ENCODE measurements at regions not wholly inside any gene's neighbourhood (a gene's known extent, or its start where the extent isn't known, plus 50 kb on each side); places are given as distances from the start of the nearest gene placed in this dataset.

DNA sequence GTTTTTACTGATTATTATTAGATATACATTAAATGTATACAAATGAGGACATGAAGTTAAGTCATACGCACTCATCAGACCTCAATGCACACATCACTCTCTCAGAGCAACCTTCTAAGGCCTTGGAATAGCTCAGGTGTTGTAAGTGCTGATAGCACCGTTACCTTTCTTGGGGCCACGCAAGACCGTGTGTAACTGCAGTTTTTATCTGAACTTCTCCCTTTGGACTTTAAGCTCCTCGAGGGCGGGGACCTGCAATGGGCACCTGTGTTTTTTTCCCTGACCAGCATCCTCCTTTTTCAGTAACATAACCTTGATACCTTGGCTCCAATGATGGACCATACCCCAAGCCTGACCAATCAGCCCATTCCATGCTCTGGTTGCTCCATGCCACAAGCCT lies 136.5 kb upstream of the TMCC3 start:
- peaks cover 3% of the 10 kb centered on the region for H3K27me3 Mint-ChIP-seq
- H3K4me1 Mint-ChIP-seq (ENCODE audit: low read depth): no peaks in the 10 kb centered on the region
- DNase-seq (ENCODE audit: low spot score, unreplicated experiment): no peak
- H3K4me3 Mint-ChIP-seq (ENCODE audit: low read depth): no peak overlapping the region
- no peaks in the 10 kb centered on the region for H3K36me3 Mint-ChIP-seq (ENCODE audit: insufficient read depth)
- peaks cover 6% of the 10 kb centered on the region for H3K9me3 Mint-ChIP-seq (ENCODE audit: low read depth)
- H3K27ac Mint-ChIP-seq: no peak overlapping the region
- TF ChIP-seq, protein P1, sequence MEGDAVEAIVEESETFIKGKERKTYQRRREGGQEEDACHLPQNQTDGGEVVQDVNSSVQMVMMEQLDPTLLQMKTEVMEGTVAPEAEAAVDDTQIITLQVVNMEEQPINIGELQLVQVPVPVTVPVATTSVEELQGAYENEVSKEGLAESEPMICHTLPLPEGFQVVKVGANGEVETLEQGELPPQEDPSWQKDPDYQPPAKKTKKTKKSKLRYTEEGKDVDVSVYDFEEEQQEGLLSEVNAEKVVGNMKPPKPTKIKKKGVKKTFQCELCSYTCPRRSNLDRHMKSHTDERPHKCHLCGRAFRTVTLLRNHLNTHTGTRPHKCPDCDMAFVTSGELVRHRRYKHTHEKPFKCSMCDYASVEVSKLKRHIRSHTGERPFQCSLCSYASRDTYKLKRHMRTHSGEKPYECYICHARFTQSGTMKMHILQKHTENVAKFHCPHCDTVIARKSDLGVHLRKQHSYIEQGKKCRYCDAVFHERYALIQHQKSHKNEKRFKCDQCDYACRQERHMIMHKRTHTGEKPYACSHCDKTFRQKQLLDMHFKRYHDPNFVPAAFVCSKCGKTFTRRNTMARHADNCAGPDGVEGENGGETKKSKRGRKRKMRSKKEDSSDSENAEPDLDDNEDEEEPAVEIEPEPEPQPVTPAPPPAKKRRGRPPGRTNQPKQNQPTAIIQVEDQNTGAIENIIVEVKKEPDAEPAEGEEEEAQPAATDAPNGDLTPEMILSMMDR (IDR thresholded peaks at IDR 0.05; ENCODE audit: unreplicated experiment): no peak

DNA sequence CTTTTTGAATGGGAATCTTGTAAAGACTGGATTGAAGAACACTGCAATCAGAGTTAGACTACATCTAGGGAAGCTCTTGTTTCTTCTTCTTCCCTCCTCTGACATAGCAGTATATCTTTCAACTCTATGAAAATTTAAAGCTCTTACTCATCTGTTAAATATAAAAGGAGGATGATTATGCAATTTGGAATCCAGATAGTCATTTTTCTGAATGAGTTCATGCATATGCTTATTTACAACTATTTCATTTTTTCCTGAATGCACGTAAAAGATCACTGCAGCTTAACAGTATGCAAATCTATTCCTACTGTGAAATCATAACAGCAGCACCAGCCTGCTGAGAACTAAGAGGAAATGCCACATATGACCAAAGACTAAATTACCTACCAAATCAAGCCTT lies 133.5 kb upstream of the TMCC3 start:
- peaks cover 6% of the 10 kb centered on the region for H3K9me3 Mint-ChIP-seq (ENCODE audit: low read depth)
- no peaks in the 10 kb centered on the region for H3K4me1 Mint-ChIP-seq (ENCODE audit: low read depth)
- H3K36me3 Mint-ChIP-seq (ENCODE audit: insufficient read depth): no peaks in the 10 kb centered on the region
- TF ChIP-seq, protein P1 (IDR thresholded peaks at IDR 0.05; ENCODE audit: unreplicated experiment): no peak
- H3K27ac Mint-ChIP-seq: no peak overlapping the region
- DNase-seq (ENCODE audit: low spot score, unreplicated experiment): no peak
- no peaks in the 10 kb centered on the region for H3K27me3 Mint-ChIP-seq
- H3K4me3 Mint-ChIP-seq (ENCODE audit: low read depth): no peak overlapping the region

DNA sequence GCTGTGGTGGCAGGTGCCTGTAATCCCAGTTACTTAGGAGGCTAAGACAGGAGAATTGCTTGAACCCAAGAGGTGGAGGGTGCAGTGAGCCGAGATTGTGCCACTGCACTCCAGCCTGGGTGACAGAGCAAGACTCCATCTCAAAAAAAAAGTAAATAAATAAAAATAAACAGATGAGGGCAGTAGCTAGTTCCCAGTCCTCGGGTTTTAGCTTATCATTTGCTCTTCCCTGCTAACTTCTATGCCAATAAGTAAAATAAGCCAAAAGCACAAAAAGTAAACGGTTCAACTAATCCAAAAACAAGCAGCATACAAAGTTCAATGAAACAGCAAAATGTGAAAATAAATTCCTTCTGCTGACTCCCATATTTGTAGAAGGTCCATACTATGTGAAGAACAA lies 133.0 kb upstream of the TMCC3 start:
- DNase-seq (ENCODE audit: low spot score, unreplicated experiment): no peak
- no peak overlapping the region for H3K4me3 Mint-ChIP-seq (ENCODE audit: low read depth)
- H3K9me3 Mint-ChIP-seq (ENCODE audit: low read depth): peaks cover 6% of the 10 kb centered on the region
- no peaks in the 10 kb centered on the region for H3K36me3 Mint-ChIP-seq (ENCODE audit: insufficient read depth)
- no peaks in the 10 kb centered on the region for H3K4me1 Mint-ChIP-seq (ENCODE audit: low read depth)
- H3K27ac Mint-ChIP-seq: no peak overlapping the region
- H3K27me3 Mint-ChIP-seq: no peaks in the 10 kb centered on the region
- TF ChIP-seq, protein P1 (IDR thresholded peaks at IDR 0.05; ENCODE audit: unreplicated experiment): no peak

DNA sequence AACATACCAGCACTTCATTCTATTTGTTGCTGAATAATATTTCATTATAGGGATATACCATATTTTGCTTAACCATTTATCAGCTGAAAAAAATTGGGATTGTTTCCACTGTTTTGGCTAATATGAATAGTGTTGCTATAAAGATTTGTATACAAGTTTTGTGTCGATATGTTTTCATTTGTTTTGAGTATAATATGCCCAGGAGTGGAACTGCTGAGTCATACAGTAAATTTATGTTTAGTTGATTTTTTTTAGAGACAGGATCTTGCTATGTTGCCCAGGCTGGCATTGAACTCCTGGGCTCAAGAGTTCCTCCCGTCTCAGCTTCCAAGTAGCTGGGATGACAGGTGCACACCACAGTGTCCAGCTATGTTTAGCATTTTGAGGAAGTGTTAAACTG lies 131.5 kb upstream of the TMCC3 start:
- TF ChIP-seq, protein P1 (IDR thresholded peaks at IDR 0.05; ENCODE audit: unreplicated experiment): no peak
- H3K4me3 Mint-ChIP-seq (ENCODE audit: low read depth): no peak overlapping the region
- H3K4me1 Mint-ChIP-seq (ENCODE audit: low read depth): no peaks in the 10 kb centered on the region
- H3K36me3 Mint-ChIP-seq (ENCODE audit: insufficient read depth): no peaks in the 10 kb centered on the region
- no peak overlapping the region for H3K27ac Mint-ChIP-seq
- DNase-seq (ENCODE audit: low spot score, unreplicated experiment): no peak
- H3K27me3 Mint-ChIP-seq: no peaks in the 10 kb centered on the region
- H3K9me3 Mint-ChIP-seq (ENCODE audit: low read depth): peaks cover 6% of the 10 kb centered on the region

DNA sequence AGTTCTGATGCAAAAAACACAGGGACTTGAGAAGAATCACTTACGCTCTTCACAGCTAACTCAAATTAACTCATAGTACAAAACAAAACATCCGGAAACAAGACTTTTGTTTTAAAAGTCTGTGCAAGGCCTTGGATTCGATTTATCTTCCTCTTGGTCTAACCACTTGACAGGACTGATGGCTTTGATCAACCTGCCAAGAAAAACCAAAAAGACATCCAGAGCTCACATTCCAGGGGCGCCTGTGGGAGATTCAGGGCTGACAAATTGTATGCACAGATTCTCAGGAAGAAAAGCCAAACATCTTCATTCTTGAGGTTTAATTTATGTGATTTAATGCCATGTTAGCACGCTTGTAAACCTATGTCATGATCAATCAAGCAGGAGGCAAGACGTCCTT lies 129.1 kb upstream of the TMCC3 start:
- TF ChIP-seq, protein P1 (IDR thresholded peaks at IDR 0.05; ENCODE audit: unreplicated experiment): no peak
- H3K27me3 Mint-ChIP-seq: no peaks in the 10 kb centered on the region
- DNase-seq (ENCODE audit: low spot score, unreplicated experiment): no peak
- H3K4me1 Mint-ChIP-seq (ENCODE audit: low read depth): no peaks in the 10 kb centered on the region
- H3K36me3 Mint-ChIP-seq (ENCODE audit: insufficient read depth): no peaks in the 10 kb centered on the region
- peaks cover 6% of the 10 kb centered on the region for H3K9me3 Mint-ChIP-seq (ENCODE audit: low read depth)
- H3K27ac Mint-ChIP-seq: no peak overlapping the region
- H3K4me3 Mint-ChIP-seq (ENCODE audit: low read depth): no peak overlapping the region
